Stimulated activated CD4-positive, alpha-beta T cell treated with anti-CD3 and anti-CD28 coated beads, Interleukin-15, amount 100 ng/mL, for 48 hours (primary cell): ENCODE measurements at regions not wholly inside any gene's neighbourhood (a gene's known extent, or its start where the extent isn't known, plus 50 kb on each side); places are given as distances from the start of the nearest gene placed in this dataset.
"Not testable (repeated sequence)": the region's sequence is repeated elsewhere in the genome, so short reads cannot be mapped to it uniquely, and the experiment has no call there.

ENCODE experiments used
- DNase-seq, 2 donors: peaks; one replicate each; pipeline ENCODE4 v3.0.0-alpha.2; 2020; ENCODE audit warnings: low read depth in 2 of 2

DNA sequence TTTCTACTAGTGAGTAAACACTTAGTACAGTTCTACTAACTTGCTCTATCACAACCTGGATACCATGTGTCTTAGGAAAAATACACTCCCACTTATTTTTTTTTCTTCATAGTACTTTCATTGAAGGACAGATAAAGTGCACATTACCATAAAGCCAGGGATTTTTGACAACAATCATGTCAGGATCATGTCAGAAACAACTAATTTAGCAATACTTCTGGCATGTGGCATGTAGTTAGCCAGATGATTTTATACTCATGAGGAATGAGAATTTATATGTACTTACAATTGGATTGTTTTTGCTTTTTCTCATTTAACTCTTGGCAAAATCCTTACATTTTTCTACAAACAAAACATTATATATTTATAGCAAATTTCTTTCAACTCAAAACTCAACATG is 630.7 kb upstream of the GRM3 start:
- DNase-seq: no peak

DNA sequence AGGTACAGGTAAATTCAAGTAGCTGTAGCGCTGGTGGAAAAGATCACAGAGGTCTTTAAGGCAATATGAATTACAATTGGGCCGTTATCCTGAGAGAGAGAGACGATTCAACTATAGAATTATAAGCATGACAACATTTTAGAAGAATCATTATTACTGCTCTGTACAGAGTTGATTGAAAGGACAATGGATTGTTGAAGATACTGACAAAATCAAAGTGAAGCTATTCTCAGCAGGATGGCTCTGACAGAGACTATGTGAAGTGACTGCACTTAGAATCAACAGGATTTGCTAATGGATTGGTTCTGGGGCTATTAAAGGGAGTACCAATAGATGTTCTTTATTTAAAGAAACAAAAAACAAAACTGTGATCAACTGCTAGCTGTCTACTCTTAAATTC is 634.8 kb upstream of the GRM3 start:
- DNase-seq: no peak

DNA sequence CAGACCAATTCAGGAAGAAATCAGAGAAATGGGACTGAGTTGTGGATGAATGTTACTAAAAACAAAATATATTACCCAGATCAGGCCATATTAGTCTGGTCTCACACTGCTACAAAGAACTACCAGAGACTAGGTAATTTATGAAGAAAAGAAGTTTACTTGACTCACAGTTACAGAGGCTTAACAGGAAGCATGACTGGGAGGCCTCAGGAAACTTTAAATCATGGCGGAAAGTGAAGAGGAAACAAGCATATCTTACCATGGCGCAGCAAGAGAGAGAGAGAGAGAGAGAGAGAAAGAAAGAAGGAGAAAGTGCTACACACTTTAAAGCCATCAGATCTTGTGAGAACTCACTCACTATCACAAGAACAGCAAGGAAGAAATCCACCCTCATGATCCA is 636.8 kb upstream of the GRM3 start:
- no peak for DNase-seq

DNA sequence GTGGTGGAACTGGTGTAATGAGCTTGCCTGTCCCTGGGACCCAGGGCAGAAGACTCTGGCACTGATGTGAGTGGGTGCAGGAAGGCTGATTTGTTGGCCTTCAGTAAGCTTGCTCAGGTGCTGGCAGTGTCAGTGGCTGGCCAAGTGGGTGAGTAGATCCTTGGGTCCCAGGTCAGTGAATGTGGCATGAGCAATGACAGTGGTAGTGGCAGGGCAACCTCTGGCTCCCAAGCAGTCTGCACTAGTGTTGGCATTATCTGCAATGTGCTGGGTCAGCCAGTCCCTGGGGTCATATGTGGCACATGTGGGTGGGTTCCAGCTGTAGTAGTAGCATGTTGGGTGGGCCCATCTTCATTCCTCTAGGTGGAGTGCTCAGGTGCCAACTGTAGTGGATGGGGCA is 640.9 kb upstream of the GRM3 start:
- no peak for DNase-seq

DNA sequence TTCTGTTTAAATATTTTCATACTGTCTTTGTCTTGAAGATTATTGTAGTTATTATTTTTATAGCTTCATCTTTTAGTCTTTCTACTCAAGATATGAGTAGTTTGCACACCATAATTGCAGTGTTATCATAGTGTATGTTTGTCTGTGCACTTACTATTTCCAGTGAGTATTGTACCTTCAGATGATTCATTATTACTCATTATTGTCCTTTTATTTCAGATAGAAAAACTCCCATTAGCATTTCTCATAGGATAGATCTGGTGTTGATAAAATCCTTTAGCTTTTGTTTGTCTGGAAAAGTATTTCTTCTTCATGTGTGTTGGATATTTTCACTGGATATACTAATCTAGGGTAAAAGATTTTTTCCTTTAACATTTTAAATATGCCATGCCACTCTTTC is 646.2 kb upstream of the GRM3 start:
- DNase-seq: no peak

DNA sequence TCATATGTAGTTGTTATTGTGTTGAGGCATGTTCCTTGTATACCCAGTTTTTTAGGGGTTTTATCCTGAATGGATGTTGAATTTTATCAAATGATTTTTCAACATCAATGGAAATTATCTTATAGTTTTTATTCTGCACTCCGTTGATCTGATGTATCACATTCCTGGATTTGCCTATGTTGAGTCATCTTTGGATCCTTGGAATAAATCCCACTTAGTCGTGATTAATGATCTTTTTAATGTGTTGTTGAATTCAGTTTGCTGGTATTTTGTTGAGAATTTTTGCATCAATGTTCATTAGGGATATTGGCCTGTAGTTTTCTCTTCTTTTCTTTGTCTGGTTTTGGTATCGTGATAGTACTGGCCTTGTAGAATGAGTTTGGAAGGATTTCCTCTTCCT is 648.6 kb upstream of the GRM3 start:
- DNase-seq: no peak

DNA sequence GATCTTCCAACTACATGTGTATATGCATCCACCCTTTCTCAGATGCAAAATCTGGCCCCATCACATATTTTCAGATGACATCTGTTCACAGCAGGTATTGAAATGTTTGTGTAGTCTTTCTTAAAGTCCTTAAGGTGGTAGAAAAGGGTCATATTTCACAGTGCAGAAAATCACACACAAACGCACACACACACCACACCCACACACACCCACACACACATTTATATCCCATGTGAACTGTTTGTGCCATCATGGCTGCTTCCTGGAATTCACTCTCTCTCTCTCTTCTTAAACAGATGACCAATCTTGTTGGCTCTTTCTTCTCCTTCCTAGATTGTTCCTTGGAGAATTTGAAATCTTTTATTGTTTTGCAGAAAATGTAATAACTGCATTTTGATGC is 663.0 kb upstream of the GRM3 start:
- DNase-seq: no peak

DNA sequence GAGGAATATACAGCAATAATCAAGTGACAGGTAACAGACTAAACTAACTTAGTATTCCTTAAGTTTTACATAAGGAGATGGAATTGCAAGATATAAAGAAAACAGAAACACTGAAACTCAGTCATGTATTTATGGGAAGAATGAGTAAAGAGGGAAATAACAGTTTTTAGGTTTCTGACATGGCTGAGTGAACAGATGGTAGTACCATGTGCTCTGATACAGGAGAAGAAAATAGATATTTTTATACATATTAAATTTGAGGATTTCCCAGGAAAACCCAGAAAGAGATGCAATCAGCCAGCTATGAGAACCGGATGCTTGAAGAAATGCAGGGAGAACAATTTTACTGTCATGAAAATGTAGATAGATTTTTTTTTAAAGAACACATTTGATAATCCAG is 669.5 kb upstream of the GRM3 start:
- no peak for DNase-seq

DNA sequence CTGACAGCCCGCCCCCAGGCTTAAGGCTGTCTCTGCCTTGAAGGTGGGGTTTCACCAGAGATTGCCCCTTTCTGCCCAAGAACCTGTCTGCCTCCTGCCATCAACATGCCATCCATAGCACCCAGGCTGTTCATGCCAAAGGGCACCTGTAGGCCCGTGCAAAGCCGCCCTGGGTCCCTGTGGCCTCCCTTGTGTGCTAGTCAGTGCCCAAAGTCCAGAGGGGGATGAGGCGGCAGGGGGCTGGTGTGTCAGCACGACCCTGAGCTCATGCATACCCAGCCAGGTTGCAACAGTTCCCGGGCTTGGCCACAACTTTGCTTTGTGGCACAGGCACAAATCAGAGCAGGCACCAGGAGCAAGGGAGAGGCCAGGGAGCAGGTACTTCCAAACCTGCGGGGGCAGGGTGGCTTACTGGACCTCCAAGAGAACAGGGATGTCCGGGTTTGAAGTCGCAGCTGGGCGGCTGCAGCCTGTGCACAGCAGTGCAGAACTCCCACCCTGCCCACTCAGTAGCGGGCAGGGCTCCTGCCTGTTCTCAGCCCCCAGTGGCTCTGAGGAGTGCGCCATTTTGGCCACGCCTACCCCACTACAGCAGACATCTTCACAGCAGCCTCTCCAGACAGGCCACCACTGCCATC is 671.1 kb upstream of the GRM3 start:
- DNase-seq: no peak

DNA sequence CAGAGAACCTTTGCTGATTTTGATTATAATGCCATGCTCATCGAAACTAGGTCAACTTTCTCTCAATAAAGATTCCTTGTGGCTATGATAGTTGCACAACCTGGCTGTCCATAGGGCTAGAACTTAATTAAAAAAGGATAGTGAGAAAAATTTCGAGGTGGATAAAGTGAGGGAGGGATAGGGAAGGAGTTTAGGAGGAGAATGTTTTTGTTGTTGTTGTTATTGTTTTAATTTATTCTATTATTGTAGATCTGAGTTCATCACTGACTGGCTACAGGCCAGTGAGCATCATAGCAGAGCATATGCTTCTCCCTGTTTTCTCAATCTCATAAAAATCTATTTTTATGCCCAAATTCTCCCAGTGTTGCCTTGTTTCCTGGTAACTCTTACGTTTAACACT is 688.7 kb upstream of the GRM3 start:
- DNase-seq: no peak

DNA sequence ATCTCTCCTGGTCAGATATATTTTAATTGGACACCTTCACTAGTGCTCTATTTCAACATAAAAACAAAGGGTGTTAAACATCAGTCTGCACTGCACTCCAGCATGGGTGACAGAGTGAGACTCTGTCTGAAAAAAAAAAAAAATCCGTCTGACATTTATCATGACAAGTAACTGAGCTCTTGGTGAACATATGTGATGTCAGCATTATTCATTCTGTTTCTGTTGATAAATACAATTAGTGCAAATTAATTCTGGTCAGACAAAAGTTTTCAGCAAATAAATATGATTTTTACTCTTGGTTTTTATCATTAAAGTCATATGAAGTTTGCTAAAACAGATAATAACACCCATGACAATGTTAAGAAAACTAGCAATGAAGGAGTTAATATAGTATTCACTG is 692.8 kb upstream of the GRM3 start:
- no peak for DNase-seq

DNA sequence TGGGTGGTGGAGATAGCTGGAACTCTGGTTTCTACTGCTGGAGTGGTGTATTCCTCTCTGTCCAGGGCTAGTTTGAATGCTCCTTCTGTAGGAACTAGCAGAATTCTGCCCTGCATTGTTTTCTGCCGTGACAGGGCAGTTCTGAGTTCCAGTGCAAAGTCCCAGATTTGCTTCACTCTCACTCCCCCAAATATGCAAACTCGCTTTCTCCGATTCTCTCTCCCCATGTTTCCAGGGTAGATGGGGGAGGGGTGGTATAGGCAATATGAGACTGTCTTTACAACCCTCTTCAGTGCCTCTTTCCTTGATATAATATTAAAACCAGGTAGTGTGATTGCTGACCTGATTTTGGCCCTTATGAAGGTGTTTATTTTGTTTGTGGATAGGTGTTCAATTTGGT is 693.3 kb upstream of the GRM3 start:
- no peak for DNase-seq

DNA sequence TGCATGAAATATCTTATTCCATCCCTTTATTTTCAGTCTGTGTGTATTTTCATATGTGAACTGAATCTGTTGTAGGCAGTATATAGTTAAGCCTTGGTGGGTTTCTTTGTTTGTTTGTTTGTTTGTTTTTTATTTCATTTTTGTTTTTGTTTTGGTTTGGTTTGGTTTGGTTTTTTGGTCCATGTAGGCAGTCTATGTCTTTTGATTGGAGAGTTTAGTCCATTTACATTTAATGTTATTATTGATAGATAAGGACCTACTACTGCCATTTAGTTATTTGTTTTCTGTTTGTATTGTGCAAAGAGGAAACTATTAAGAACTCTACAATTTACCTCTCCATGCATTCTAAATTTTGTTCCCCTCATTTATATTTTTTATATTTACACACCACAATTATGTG is 695.9 kb upstream of the GRM3 start:
- DNase-seq: no peak

DNA sequence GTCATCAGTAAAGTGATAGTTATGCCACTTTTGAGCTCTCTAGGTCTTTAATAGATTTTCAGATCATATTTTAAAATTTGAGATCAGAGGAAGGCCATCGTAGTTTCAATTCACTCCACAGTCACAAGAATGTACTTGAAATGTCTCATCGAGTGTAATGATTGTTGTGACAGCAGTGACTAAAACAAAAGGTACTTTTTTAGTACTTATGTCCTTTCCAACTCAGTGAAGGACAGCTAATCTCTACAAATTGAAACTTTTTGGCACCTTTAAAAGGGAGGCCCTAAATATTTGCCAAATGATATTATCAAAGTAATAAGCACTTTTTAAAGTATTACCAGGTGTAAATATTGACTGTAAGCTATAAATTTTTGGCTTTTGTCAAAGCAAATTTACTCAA is 702.9 kb upstream of the GRM3 start:
- no peak for DNase-seq

DNA sequence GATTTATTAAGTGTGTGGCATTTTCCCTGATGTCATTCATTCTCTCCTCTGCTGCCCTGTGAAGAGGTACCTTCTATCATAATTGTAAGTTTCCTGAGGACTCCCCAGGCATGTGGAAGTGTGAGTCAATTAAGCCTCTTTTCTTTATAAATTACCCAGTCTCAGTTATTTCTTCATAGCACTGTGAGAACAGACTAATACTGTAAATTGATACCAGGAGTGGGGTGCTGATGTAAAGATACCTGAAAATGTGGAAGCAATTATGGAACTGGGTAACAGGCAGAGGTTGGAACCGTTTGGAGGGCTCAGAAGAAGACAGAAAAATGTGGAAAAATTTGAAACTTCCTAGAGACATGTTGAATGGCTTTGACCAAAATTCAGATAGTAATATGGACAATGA is 711.8 kb upstream of the GRM3 start:
- no peak for DNase-seq

DNA sequence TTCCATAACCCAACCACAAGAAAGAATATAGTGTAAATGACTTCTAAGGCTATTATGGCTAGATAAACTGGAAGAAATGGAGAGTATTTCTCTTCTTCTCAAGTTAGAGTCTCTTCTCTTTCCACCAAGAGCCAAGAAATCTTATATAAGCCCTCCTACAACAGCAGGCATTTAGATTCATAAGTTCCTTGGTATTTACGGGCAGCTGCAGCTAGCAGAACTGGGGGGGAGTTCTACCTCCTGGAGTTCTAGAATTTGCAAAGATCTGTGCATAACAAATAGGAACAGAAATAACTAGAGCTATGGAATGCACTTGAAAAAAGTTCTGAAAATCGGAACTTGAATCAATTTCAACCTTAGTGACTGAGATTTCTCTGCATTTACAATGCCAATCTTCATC is 715.2 kb upstream of the GRM3 start:
- no peak for DNase-seq

DNA sequence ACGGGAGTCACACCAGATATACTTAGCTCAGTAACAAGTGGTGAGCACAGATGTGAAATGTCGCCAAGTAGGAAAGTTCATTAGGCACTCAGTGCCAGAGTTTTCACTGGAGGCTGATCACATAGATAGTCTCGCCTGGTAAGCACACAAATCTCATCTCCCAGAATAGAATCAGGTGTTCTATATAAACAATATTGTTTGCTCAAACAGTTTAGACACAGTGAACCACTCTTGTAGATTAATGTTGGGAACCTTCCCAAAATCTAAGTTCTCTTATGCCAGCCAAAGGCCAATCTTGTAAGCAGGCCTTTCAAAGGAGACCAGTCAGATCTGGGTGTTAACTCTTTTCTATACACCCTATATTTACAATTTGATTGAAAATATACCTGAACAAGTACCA is 716.5 kb upstream of the GRM3 start:
- no peak for DNase-seq

DNA sequence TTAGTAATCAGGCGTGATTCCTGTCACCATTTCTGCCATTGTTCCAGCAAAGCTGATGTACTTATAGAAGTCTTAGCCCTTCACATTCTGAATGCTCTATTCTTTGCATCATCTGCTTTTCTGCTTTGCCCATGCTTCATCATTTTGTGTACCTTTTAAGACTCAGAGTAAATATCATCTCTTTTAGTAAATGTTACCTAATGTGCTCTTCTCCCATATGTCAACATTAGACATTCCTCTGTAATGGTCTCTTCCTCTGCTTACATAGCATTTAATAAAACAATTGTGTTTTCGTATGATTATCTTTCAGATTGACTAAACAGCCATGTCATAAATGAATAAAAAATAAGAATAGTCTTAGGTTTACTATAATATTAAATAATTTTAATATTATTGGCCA is 719.6 kb upstream of the GRM3 start:
- DNase-seq: no peak

DNA sequence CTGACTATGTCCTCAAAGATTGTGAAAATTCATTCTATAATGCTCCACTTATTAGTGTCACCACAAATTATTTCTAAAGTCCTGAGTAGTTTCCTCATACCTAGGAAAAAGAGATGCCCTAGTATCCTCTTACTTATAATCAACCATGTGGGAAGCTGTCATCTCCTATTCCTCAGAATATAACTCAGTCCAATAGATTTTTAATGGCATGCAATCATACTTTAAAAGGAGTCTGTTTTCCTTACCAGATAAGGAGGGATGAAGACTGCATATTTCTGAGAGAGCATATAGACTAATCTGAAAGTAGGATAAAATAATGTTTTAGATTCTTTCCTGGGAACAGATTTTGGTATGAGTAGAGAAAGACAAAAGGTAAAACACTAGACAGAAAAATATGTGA is 727.7 kb upstream of the GRM3 start:
- no peak for DNase-seq

DNA sequence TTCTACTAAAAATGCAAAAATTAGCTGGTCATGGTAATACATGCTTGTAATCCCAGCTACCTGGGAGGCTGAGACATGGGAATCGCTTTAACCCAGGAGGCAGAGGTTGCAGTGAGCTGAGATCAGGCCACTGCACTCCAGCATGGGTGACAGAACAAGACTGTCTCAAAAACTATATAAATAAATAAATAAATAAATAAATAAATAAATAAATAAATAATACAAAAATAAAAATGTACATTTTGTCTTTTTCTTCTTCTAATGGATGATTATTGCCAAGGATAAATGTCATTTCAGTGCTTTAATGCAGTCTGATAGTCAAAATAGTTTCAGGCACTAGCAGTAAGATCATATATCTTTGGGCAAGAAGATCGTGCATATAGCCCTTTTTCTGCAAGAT is 727.6 kb upstream of the SEMA3D start:
- no peak for DNase-seq

DNA sequence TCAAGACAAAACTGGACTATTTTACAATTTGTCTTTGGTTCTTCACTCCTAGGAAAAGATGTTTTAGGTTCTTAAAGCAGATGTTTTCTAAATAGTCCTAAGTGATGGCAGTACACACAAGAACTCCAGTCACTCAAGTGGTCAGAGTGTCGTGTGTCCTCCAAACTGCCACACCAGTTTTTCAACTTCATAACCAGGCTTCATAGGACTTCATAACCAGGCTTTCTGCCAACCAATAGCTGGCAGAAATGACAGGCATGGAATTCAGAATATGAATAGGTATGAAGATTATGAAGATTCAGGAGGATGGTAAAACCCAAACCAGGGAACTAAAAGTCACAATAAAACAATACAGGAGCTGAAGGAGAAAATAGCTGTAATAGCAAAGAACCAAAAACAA is 721.2 kb upstream of the SEMA3D start:
- no peak for DNase-seq

DNA sequence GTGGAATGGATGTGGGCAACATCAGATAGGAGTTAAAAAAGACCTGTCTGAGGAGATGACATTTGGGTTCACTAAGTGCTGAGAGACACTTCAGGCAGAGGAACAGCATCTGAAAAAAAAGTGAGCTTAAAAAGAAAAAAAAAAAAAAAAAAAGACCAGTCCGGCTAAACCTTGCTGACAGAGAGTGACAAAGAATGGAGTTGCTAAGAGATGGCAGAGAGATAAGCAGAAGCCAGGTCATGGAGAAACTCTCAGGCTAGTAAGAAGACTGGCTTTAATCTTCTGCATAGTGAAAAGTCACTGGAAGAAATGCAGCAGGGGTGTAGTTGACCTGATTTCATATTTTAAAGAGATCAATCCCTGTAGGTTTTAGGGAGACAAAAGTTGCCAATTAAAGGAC is 711.1 kb upstream of the SEMA3D start:
- no peak for DNase-seq

DNA sequence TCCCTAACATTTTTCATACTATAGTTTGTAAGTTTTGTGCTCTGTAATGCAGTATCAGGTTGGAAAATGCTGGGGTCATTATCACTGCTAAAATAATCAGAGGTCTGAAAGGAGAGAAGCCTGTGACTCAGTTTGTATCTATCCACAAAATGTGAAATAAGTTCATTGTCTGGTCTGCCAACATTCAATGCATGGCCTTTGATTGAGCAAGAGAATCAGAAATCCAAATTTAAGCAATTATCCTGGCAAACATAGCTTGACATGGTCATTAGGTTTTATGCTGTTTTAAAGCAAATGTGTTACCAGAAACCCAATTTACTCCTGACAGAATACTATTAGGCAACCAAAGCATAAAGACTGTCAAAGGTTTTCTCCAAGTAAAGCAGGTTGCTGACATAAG is 709.7 kb upstream of the SEMA3D start:
- DNase-seq: no peak

DNA sequence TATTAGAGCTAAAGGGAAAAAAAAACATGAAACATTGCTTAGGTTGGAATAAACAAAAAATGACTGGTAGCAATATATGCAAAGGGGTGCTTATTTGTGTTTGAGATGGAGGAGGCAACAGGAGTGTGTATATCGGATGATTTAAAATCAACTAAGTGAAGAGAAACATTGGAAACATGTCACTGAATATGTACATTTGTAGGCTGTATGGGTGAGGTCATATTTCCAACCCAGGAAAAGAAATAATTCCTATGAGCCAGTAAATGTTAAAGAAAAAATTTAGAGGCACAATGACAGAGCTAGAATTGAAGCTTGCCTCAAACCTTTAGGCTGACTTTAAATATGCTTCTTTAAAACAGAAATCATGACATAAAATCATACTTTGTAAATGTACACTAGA is 709.0 kb upstream of the SEMA3D start:
- DNase-seq: no peak

DNA sequence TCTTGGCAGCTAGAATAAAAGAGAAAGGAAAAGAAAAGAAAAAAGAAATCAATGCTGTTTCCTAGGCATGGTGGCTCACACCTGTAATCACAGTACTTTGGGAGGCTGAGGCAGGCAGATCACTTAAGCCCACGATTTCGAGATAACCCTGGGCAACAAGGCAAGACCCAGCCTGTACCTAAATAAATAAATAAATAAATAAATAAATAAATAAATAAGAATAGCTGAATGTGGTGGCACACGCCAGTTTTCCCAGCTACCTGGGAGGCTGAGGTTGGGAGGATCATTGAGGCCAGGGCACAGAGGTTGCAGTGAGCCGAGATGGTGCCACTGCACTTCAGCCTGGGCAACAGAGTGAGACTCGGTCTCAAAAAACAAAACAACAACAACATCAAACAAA is 705.0 kb upstream of the SEMA3D start:
- not testable (repeated sequence) for DNase-seq
